Nucleus accumbens (tissue), 56 donors: ENCODE measurements at regions not wholly inside any gene's neighbourhood (a gene's known extent, or its start where the extent isn't known, plus 50 kb on each side); places are given as distances from the start of the nearest gene placed in this dataset.

Experiments used
- DNase-seq, 56 donors: peaks; one replicate each; lab custom pipeline; 2025; lab: John Stamatoyannopoulos, UW

DNA sequence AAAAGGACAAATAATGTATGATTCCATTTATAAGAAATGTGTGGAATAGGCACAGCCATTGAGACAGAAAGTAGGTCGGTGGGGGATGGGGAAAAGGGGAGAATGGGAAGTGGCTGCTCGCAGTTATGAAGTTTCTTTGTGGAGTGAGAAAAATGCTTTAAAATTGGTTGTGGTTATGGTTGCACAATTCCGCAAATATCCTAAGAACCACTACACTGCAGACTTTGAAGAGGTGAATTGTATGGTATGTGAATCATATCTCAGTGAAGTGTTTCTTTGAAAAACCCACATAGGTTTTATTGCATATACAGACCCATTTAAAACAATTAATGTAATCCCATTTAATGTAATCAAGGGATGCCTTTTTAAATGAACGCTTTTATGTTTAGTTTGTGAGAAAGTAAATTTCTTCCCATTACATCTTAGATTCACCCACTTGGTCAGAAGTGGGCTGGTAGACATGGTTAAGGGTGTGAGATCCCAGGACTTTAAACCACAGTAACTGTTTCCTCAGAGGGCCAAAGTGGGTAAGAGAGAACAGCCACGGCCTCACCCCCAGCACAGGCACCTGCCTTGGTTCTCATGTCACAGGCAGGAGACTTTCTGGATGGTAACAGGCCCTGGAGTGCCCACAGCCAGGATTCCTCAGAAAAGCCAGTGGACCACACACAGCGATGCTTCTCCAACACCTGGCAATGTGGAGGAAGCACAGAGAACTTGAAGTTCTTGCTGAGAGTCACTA, 119.3 kb upstream of the GJB6 start:
- no peak for DNase-seq

DNA sequence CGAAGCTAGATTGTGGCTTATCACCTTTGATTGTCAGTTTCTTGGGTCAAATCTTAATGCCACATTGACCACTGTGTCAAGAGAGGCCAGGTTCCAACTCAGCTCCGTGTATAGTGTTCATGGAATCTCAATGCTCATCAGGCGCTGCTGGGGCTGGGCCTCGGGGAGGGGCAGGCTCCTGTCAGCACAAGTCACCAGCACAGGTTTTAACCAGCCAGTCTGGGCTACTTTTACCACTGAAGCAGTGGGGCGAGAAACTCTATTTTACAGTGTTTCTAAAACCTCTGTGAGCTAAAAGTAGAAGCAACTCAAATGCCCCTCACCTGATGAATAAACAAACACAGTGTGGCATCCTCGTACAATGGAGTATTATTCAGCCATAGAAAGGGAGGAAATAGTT, 118.7 kb upstream of the GJB6 start:
- DNase-seq: no peak

DNA sequence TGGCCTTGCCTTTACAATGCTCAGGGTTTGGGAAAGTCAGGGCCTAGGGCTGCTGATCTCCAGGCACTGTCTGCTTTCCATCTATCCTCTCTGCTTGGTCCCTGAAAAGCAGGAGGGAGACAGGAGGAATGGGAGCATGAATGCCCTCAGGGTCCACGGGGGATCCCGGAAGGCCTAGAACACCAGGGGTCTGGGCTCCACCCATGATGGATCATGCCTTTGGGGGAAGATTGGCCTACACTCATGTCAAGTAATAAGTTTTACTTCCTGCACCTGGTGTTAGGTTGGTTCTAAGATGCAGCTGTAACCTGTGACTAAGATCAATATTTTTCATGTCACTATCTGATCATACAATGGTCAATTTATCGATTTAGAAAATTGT, 118.3 kb upstream of the GJB6 start:
- no peak for DNase-seq

DNA sequence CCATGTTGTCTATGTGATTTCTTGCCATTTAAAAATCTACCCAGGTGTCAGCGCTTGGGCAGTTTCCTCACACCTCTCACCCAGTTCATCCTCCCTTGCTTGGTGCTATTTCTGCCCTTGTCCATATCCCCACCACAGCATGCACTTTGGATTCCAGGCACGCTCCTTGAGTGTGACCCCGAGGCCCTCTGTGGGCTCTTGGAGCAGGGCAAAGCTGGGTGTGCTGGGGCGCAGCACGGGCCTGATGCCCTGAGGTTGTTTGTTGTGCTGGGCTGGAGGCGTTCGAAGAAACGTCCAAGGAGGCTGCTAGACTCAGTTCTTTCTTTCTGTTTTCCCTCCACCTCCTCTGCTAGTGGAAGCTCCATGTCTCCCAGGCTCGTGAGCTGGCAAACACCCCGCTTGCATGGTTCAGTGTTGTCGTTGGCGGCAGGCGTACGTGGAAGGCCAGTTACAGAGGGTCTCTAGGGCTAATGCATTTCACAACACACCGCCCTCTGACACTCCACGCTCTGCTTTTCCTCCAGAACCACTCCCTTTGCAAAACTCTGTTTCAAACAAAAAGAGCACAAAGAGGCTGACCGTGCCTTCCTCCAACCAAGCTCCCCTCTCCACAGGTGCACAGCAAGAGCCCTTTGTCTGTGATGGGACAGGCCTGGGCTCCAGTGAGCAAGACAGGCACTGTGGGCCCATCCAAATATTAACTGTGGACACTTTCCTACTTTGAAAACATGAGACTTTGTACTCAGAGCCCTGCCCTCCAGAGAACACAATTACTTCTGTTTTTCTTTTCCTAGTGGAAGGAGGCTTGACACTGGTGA, 117.7 kb upstream of the GJB6 start:
- no peak for DNase-seq

DNA sequence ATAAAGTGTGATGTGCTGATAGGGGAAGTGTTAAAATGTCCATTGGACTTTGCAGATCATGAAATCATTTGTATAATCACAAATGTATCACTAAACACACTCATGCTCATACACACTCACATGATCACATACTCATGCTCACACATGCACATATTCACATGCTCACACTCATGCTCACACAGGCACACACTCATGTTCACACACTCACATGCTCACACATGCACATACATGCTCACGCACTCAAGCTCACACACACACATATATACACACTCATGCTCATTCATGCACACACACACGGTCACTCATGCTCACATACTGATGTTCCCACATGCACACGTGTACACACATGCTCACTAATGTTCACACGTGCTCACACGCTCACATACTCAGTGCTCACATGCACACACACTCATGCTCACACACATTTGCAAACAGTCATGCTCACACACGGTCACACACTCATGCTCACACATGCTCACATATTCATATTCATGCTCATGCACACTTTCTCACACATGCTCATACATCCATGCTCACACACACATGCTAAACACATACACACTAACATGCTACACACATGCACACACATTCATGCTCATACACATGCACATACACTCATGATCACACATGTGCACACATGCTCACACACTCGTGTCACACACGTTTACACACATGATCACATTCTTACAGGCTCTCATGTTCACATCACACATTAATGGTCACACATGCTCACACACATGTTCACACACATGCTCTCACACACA, 116.7 kb upstream of the GJB6 start:
- DNase-seq: no peak

DNA sequence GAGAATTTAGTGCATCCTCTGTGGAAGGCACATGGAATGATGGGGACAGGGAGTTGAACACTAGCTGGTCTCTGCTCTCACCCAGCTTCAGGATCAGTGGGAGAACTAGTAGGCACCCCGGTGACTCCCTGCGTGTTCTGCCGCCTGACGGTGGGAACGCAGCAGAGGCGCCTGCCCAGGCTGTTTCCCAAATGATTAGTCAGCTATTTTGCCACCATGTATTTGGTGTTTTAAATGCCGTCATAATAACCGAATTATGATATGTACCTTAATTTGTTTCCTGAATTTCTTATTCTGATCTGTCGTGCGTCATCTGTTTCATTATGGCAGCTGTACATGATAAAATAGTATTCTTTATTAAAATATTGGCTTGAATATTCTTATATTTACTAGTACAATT, 115.9 kb upstream of the GJB6 start:
- DNase-seq: no peak

DNA sequence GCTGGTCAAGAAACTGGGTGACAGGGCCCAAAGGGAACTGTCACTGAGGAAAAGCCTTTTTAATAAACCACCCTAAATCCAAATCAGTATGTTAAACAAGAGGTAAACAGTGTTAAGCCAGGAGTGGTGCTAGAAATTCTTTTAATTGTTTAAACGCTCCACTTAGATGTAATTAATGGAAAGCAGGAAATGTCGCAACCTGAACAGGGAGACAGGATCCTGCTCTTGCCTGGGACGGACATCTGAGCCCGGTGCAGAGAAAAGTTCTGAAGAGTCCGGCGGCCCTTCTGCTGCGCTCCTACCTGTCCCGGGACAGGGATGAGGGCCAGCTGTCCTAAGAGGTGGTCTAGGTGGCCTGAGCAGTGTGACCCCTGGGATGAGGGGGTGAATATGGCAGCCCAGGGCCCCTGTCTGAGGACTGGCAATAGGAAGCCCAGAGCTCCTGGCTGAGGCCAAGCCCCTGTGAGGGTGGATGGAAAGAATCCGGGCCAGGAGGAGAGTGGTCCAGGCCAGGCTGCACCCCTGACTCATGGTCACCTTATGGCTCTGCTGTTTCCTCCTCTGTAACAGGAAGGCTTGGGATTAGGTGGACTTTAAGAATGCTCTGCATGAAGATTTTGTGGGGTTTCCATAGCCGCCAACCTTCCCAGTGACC, 112.8 kb upstream of the GJB6 start:
- no peak for DNase-seq

DNA sequence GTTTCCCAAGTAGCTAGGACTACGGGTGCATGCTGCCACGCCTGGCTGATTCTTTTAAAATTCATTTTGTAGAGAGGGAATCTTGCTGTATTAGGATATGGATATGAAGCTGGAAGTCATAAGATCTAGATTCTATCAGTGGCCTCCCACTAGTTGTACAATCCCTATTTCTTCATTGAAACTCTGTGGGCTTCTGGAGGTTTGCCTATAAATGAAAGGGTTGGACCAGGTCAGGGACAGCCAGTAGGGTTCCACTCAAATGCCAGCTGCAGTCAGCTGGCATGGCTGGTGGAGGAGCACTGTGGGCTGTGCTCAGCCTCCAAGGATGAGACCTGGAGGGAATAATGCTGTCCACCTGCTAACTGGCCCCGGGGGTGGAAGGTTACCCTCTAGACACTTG, 110.2 kb upstream of the GJB6 start:
- no peak for DNase-seq

DNA sequence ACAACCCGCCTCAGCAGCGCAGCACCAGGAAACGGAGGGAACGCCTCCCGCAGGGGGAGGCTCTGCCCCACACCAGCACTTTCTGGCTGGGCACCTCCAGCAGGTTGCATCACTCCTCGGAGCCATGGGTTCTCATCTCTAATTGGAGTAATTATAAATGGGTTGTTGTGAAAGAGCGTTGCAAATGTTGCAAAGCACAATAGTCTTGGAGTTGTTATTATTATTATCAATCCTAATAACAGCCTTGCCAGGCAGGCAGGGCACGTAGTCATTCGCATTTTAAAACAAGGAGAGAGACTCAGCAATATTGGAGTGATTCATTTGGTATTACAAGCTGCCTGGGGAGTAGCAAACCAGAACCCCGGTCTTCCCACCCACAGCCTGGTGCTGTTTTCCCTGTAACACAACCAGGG, 108.6 kb upstream of the GJB6 start:
- DNase-seq: peak in 16 of 56 donors; percentile 9 to 64 (median 28)

DNA sequence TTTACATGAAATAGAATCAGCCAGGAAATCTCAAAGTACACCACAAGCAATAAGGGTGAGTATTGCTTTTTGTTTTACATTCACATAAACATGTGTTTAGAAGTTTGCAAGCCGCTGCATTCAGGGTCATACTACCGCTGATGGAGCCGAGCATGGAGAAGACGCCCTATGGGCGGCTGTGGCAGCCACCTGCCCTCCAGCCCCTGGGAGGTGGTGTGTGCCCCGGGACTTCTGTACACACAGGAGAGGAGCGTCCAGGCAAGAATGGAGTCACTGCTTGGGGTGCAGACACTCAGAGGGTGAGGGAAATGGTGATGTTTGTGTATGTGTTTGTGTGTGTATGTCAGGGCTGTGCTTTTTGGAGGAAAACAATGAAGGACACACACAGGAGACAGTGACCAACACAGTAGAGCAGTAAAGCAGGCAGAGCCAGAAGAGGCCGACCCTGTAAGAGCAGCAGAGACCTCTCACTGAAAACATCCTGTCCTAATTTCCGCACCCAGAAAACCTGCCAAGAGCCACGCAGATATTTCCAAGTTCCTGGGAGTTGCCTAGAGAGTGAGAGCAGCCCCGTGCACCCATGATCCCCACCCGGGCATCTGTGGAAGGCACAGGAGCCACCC, 108.1 kb upstream of the GJB6 start:
- peak in 6 of 56 donors; percentile 12 to 52 (median 18) for DNase-seq

DNA sequence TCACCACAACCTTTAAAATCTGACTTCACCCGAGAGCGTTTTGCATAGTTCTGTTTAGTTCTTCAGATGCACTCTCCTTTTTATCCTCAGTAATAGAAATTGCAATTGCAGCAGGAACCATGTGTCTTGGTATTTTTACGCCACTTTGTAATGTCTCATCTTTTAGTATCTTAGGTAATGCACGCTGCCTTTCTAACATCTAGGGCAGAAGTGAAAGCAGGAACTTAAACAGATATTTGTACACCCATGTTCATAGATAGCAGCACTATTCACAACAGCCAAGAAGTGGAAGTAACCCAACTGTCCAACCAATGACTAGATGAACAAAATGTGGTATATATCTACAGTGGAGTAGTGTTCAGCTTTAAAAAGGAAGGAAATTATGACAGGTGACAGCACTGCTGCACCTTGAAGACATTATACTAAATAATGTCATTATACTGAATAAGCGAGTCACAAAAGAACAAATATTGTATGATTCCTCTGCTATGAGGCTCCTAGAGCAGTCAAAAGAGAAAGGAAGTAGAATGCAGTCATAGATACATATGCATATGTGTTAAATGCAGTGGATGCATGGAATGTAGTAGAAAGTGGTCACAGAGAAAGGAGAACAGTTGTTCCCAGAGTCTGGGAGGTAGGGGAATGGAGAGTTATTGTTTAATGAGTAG, 105.9 kb upstream of the GJB6 start:
- DNase-seq: no peak

DNA sequence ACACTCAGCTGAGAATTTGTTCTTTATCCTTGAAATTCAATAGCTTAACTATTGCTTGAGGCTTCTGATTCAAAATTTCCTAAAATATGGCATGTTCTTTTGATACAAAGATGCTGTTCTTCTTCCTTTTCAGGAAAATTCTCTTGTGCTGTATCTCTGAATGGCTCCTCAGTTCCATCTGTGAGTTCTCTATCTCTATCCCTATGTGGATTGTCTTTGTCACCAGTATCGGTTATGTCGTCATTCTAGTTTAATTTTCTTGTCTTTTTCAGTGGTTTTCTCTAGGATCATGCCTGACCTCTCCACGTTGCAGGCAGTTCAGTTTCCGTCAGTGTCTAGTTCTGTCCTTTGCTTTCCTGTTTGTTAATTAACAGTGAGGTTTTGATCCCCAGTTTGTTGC, 104.6 kb upstream of the GJB6 start:
- DNase-seq: no peak

DNA sequence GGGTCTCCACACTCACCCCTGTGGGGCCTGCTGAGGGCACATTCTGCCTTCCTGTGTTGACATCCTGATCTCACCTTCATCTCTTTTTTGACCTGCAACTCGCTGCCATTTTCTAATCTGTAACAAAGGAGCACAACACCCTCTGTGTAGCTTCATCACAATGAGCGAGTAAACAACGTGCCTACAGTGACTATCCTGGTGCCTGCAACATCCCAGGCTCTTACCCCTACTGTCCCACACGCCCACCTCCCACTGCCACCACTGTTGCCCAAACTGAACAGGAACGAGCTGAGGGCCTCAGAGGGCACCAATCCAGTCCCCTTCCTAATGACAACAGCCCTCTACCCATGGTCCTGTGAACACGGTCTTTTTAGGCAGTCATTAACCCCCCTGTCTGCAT, 102.2 kb upstream of the GJB6 start:
- no peak for DNase-seq

DNA sequence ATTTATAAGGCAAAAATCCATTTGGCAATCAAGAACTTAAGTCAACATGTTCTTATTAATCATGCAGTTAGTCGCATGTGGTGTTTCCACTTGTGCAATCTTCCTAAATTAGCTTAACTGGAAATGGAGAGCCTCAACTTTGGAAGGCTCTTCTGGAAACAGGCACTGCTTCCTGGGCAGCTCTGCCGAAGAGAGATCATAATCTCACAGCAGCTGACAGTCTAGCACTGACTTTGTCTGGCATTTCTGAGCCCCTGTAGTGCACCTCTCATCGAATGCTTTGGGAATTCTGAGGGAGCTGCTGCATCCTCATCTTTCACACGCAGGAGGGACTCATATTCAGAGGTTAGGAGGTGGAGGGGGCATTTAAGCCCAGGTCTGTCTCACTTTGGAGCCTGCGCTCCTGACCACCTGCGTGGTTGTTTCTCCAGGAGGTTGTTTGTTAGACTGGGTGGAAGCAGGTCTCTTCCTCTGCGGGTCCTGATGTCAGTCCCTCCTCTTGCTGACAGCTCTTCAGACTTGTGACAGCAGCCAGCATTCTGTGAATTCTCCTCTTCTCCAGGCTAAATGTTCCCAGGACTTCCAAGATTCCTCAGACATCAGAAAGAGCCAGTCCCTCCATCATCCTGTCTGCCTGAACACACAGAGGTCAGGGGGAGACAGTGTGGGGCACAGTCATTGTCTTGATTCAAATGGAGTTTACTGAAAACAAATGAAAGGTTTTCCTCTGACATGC, 100.4 kb upstream of the GJB6 start:
- no peak for DNase-seq

DNA sequence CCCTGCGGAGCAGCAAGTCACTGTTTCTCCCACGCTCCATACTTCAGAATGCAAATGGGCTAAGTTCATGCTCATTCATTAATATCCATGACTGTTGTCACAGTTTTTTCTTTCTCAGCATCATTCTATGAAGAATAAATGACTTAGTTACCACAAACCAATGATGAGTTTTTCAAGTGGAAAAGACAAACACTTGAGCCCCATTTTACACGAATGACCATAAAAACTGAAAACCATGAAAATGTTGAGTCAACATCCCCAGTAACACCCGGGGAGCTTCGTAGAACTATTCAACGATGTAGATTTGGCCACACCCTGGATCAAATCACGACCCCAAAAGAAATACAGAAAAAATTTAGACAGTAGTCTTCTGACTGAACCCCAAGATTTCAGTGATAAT, 99.8 kb upstream of the GJB6 start:
- DNase-seq: no peak

DNA sequence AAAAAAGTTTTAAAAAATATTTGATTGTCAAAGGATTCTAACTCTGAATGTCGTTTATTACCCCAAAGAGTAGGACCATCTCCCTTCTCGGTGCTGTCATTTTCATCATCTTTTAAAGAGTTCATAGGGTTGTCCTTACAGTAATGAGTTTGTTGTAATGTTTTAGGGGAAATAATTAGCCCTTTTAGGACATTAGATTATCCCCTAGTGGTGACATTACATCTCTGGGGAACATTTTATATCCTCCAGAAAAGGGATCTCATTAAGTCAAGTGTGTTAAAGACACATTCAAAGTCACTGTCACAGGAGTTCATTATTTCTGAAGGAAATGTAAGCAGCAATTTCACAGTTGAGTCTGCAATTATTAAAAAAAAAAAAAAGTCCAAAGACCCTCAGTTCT, 99.3 kb upstream of the GJB6 start:
- DNase-seq: no peak

DNA sequence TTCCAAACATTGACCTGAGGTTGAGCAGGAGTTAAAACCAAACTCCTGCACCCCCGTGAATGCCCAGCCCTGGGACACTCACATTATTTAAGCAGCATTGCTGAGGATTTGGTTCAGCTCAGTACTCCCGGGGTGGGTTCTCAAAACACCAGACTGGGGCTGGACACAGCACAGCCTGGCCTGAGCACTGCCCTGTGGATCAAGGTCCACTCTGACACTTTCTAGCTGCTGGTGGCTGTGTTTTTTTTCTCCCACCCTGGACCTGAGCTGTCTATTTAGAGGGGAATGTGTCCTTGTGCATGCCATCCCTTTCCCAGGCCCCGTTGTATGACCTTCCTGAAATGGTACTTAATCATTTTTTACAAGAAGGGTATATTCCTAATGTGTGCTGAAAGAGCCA, 94.7 kb upstream of the GJB6 start:
- no peak for DNase-seq

DNA sequence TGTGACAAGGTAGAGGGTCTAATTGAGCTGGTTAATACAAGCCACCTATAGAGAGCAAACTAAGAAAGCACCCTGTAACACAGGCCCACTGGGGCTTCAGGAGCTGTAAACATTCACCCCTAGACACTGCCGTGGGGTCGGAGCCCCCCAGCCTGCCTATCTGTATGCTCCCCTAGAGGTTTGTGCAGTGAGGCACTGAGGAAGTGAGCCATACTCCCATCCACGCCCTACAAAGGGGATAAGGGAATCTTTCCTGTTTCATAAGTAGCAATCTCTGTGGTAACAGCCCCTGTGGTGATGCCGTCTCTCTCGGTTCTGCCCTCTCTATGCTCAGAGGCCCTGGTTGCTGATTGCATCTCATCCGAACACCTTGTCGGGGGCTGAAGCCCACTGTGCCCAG, 94.2 kb upstream of the GJB6 start:
- no peak for DNase-seq

DNA sequence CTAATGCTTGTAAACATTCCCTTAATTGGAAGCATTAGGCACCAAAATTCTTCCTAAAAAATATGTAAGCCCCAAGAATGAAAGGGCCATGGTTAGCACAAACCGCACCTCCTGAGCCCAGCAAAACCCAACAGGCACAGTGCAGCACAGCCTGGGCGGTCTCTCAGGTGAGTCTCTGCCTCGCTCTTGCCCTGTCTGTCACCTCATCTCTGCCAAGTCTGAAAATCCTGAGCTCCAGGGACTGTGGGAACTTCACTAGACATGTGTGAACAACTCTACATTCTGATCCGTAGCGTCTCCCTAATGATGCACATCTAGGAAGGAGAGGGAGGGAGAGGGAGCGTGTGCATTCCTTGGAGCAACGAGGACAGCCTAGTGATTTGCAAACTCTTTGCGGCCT, 88.8 kb upstream of the GJB6 start:
- no peak for DNase-seq
